ENCODE measurements at regions not wholly inside any gene's neighbourhood (a gene's known extent, or its start where the extent isn't known, plus 50 kb on each side); places are given as distances from the start of the nearest gene placed in this dataset.

- TF ChIP-seq, protein P1, sequence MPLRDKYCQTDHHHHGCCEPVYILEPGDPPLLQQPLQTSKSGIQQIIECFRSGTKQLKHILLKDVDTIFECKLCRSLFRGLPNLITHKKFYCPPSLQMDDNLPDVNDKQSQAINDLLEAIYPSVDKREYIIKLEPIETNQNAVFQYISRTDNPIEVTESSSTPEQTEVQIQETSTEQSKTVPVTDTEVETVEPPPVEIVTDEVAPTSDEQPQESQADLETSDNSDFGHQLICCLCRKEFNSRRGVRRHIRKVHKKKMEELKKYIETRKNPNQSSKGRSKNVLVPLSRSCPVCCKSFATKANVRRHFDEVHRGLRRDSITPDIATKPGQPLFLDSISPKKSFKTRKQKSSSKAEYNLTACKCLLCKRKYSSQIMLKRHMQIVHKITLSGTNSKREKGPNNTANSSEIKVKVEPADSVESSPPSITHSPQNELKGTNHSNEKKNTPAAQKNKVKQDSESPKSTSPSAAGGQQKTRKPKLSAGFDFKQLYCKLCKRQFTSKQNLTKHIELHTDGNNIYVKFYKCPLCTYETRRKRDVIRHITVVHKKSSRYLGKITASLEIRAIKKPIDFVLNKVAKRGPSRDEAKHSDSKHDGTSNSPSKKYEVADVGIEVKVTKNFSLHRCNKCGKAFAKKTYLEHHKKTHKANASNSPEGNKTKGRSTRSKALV (CRISPR knock-in tag; IDR thresholded peaks at IDR 0.05), result no peak
- TF ChIP-seq CEBPB (IDR thresholded peaks at IDR 0.05; ENCODE audit: borderline replicate concordance, low read depth, low read length) (0 out of 2 replicates have a peak, but pooled peaks have one; percentile 12), KAT2B (IDR thresholded peaks at IDR 0.05; ENCODE audit: borderline replicate concordance, low read depth, low read length) (0 out of 2 replicates have a peak, but pooled peaks have one; percentile 6), NPAS2 (CRISPR knock-in tag; IDR thresholded peaks at IDR 0.05; ENCODE audit: borderline replicate concordance) (no peak), DMAP1 (CRISPR knock-in tag; IDR thresholded peaks at IDR 0.05) (peak; percentile 50; the same call in 1 of the 2 replicates), CSRNP1 (CRISPR knock-in tag; IDR thresholded peaks at IDR 0.05) (no peak), BHLHE40 (IDR thresholded peaks at IDR 0.05; ENCODE audit: low read length) (peak; percentile 37; the same call in 1 of the 2 replicates), ISX (CRISPR knock-in tag; conservative IDR thresholded peaks at IDR 0.05) (no peak), RFXAP (CRISPR knock-in tag; IDR thresholded peaks at IDR 0.05; ENCODE audit: borderline replicate concordance) (no peak), STAT6 (CRISPR knock-in tag; IDR thresholded peaks at IDR 0.05; ENCODE audit: borderline replicate concordance) (no peak), POLR2A (IDR thresholded peaks at IDR 0.05; ENCODE audit: insufficient read depth in 1 of 2, low read depth in 2 of 2, low read length in 2 of 2) (no peak)
- TF ChIP-seq, protein P2, sequence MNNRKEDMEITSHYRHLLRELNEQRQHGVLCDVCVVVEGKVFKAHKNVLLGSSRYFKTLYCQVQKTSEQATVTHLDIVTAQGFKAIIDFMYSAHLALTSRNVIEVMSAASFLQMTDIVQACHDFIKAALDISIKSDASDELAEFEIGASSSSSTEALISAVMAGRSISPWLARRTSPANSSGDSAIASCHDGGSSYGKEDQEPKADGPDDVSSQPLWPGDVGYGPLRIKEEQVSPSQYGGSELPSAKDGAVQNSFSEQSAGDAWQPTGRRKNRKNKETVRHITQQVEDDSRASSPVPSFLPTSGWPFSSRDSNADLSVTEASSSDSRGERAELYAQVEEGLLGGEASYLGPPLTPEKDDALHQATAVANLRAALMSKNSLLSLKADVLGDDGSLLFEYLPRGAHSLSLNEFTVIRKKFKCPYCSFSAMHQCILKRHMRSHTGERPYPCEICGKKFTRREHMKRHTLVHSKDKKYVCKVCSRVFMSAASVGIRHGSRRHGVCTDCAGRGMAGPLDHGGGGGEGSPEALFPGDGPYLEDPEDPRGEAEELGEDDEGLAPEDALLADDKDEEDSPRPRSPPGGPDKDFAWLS (CRISPR knock-in tag; IDR thresholded peaks at IDR 0.05; ENCODE audit: borderline replicate concordance), result no peak
- TF ChIP-seq, protein P3, sequence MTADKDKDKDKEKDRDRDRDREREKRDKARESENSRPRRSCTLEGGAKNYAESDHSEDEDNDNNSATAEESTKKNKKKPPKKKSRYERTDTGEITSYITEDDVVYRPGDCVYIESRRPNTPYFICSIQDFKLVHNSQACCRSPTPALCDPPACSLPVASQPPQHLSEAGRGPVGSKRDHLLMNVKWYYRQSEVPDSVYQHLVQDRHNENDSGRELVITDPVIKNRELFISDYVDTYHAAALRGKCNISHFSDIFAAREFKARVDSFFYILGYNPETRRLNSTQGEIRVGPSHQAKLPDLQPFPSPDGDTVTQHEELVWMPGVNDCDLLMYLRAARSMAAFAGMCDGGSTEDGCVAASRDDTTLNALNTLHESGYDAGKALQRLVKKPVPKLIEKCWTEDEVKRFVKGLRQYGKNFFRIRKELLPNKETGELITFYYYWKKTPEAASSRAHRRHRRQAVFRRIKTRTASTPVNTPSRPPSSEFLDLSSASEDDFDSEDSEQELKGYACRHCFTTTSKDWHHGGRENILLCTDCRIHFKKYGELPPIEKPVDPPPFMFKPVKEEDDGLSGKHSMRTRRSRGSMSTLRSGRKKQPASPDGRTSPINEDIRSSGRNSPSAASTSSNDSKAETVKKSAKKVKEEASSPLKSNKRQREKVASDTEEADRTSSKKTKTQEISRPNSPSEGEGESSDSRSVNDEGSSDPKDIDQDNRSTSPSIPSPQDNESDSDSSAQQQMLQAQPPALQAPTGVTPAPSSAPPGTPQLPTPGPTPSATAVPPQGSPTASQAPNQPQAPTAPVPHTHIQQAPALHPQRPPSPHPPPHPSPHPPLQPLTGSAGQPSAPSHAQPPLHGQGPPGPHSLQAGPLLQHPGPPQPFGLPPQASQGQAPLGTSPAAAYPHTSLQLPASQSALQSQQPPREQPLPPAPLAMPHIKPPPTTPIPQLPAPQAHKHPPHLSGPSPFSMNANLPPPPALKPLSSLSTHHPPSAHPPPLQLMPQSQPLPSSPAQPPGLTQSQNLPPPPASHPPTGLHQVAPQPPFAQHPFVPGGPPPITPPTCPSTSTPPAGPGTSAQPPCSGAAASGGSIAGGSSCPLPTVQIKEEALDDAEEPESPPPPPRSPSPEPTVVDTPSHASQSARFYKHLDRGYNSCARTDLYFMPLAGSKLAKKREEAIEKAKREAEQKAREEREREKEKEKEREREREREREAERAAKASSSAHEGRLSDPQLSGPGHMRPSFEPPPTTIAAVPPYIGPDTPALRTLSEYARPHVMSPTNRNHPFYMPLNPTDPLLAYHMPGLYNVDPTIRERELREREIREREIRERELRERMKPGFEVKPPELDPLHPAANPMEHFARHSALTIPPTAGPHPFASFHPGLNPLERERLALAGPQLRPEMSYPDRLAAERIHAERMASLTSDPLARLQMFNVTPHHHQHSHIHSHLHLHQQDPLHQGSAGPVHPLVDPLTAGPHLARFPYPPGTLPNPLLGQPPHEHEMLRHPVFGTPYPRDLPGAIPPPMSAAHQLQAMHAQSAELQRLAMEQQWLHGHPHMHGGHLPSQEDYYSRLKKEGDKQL (CRISPR knock-in tag; IDR thresholded peaks at IDR 0.05; ENCODE audit: low read depth), result peak; percentile 20; the same call in 1 of the 2 replicates
- TF ChIP-seq, protein P4, sequence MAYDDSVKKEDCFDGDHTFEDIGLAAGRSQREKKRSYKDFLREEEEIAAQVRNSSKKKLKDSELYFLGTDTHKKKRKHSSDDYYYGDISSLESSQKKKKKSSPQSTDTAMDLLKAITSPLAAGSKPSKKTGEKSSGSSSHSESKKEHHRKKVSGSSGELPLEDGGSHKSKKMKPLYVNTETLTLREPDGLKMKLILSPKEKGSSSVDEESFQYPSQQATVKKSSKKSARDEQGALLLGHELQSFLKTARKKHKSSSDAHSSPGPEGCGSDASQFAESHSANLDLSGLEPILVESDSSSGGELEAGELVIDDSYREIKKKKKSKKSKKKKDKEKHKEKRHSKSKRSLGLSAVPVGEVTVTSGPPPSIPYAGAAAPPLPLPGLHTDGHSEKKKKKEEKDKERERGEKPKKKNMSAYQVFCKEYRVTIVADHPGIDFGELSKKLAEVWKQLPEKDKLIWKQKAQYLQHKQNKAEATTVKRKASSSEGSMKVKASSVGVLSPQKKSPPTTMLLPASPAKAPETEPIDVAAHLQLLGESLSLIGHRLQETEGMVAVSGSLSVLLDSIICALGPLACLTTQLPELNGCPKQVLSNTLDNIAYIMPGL (CRISPR knock-in tag; IDR thresholded peaks at IDR 0.05; ENCODE audit: borderline replicate concordance in 1 of 2, low read depth in 1 of 2), result no peak
Observed at GRCh38 chr6:8651998-8652397, 216.7 kb upstream of the SLC35B3 start (continued).

All from HepG2 (cell line).